Right lobe of liver (tissue), 6 donors: ENCODE measurements at regions not wholly inside any gene's neighbourhood (a gene's known extent, or its start where the extent isn't known, plus 50 kb on each side); places are given as distances from the start of the nearest gene placed in this dataset.

ENCODE experiments used
- ATAC-seq, 4 donors: fragments of 200-7000 bp; cut with Tn5 transposase; one replicate each; pipeline ENCODE4 v1.9.1; 2020; ENCODE audit warnings: mild to moderate bottlenecking in 4 of 4, moderate library complexity in 4 of 4
- DNase-seq, 3 donors: peaks; one replicate each; pipeline ENCODE4 v3.0.0-alpha.2; 2020
- H3K27ac ChIP-seq, 3 donors: fragments of 200-600 bp; one replicate each; pipeline ENCODE4 v1.8.0; 2022
- H3K27me3 ChIP-seq, 2 donors: fragments of 200-600 bp; one replicate each; pipeline ENCODE4 v1.8.0; 2022
- H3K36me3 ChIP-seq, 4 donors: fragments of 200-600 bp; sonication (generic) in 1 of 4; one replicate each; pipeline versions ENCODE4 v1.5.1 to v1.8.0; 2017 to 2022; ENCODE audit warnings: control low read depth in 1 of 4
- H3K4me1 ChIP-seq, 4 donors: fragments of 200-600 bp; sonication (generic) in 1 of 4; one replicate each; pipeline versions ENCODE4 v1.5.1 to v1.8.0; 2017 to 2022; ENCODE audit warnings: control low read depth in 1 of 4
- H3K4me3 ChIP-seq, 3 donors: fragments of 200-600 bp; one replicate each; pipeline ENCODE4 v1.8.0; 2022
- H3K9me3 ChIP-seq, 4 donors: fragments of 200-600 bp; sonication (generic) in 1 of 4; one replicate each; pipeline versions ENCODE4 v1.5.1 to v1.8.0; 2017 to 2022; ENCODE audit warnings: control low read depth in 1 of 4
- POLR2A ChIP-seq: fragments of 450-650 bp; IDR thresholded peaks from one replicate; pipeline ENCODE4 v1.6.1; 2017; ENCODE audit warnings: antibody characterized with exemption, mild to moderate bottlenecking
- WGBS: methylation state at CpG from one replicate; pipeline ENCODE4 v1.1.6; 2018; ENCODE audit warnings: low coverage, low lambda C conversion rate; ENCODE audit not compliant: insufficient coverage; ENCODE audit errors: missing lambda C conversion rate; 5-methylcytosine and 5-hydroxymethylcytosine counted together
- intact Hi-C, 2 donors: fragments of 100-400 bp; cut with DNase I; formaldehyde crosslinking; loops; one replicate each; pipeline versions ENCODE4 v1.11.2 to v1.14.1; 2022
- TF ChIP-seq, protein P1 (sequence below), 4 donors: fragments of 200-600 bp in 3 of 4; fragments of 450-650 bp in 1 of 4; IDR thresholded peaks; one replicate each; pipeline versions ENCODE4 v1.5.1 to v1.8.0; 2016 to 2022; ENCODE audit warnings: antibody characterized with exemption in 4 of 4, mild to moderate bottlenecking in 2 of 4
- donor health status: DM: no; HTN: yes; CAD: no.
- donor health status: DM: no; HTN: no; CAD: no.
- donor health status: DM: no; HTN: no; CAD: no.
- donor health status: DM: no; HTN: yes; CAD: no.
- donor health status: DM: no; HTN: yes; CAD: no.

DNA sequence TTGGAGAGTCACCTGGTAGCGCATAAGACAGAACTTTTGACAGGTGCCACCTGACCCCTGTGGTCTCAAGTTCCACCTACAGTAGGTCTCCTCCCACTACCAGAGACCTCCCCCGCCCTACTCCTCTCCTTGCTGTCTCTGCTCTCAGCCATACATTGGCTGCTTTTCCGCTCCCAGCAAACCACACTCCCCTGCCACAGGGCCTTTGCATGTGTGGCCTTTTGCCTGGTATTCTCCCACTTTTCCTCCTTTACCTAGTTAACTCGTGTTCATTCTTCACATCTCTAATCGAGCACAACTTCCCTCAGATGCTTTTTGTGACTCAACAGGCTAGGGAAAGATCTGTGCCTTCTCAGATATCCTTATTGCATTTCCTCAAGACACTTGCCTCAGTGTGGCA, 218.3 kb upstream of the EEF2KMT start:
- H3K4me1 ChIP-seq, result no peaks in the 10 kb centered on the region
- no peak for DNase-seq
- H3K36me3 ChIP-seq, result no peaks in the 10 kb centered on the region
- H3K4me3 ChIP-seq, result no peak overlapping the region
- WGBS, result 36% methylated on average over 4 of the region's 5 CpGs
- no peak overlapping the region for H3K27ac ChIP-seq
- intact Hi-C loops, result no loop called here
- no peaks in the 10 kb centered on the region for H3K27me3 ChIP-seq
- no peak for ATAC-seq
- H3K9me3 ChIP-seq, result no peaks in the 10 kb centered on the region
- TF ChIP-seq POLR2A, result no peak
- TF ChIP-seq, protein P1, sequence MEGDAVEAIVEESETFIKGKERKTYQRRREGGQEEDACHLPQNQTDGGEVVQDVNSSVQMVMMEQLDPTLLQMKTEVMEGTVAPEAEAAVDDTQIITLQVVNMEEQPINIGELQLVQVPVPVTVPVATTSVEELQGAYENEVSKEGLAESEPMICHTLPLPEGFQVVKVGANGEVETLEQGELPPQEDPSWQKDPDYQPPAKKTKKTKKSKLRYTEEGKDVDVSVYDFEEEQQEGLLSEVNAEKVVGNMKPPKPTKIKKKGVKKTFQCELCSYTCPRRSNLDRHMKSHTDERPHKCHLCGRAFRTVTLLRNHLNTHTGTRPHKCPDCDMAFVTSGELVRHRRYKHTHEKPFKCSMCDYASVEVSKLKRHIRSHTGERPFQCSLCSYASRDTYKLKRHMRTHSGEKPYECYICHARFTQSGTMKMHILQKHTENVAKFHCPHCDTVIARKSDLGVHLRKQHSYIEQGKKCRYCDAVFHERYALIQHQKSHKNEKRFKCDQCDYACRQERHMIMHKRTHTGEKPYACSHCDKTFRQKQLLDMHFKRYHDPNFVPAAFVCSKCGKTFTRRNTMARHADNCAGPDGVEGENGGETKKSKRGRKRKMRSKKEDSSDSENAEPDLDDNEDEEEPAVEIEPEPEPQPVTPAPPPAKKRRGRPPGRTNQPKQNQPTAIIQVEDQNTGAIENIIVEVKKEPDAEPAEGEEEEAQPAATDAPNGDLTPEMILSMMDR (IDR thresholded peaks at IDR 0.05), result no peak

DNA sequence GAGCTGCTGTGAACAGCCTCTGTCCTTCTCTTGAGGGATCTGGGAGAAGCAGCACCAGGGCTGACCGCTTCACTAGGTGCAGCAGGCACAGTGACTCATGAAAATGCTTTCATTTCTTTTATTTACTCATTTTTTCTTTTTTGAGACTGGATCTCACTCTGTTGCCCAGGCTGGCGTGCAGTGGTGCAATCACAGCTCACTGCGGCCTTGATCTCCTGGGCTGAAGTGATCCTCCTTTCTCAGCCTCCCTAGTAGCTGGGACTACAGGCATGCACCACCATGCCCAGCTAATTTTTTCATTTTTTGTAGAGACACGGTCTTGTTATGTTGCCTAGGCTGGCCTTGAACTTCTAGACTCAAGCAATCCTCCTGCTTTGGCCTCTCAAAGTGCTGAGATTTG, 216.8 kb upstream of the EEF2KMT start:
- 53% methylated on average over 4 of the region's 4 CpGs for WGBS

DNA sequence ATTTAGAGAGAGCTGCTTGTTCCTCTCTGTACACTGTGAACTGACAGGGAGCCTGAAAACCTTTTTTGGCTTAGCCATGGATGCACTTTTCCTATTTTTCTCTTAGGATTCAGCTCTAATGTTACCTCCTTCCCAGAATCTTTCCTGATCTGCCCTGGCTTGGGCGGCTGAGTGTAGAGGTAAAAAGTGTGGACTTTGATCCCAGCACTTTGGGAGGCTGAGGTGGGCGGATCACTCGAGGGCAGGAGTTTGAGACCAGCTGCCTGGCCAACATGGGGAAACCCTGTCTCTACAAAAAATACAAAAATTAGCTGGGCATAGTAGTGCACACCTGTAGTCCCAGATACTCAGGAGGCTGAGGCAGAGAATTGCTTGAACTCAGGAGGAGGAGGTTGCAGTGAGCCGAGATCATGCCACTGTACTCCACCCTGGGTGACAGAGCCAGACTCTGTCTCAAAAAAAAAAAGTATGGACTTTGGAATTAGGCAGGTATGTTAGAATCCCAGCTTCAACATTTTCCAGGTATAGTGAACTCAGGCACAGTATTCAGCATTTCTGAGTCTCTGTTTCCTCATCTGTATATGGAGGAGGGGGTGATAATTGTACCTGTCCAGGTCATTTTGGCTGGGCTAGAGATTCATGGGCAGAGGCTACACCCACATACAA, 212.5 kb upstream of the EEF2KMT start:
- intact Hi-C loops, result no loop called here
- WGBS, result 35% methylated on average over 4 of the region's 4 CpGs
- TF ChIP-seq, protein P1 (IDR thresholded peaks at IDR 0.05), result no peak
- TF ChIP-seq POLR2A, result no peak
- no peak overlapping the region for H3K27ac ChIP-seq
- no peaks in the 10 kb centered on the region for H3K9me3 ChIP-seq
- ATAC-seq (no peak), DNase-seq (no peak)
- H3K36me3 ChIP-seq, result no peaks in the 10 kb centered on the region
- H3K4me1 ChIP-seq, result no peaks in the 10 kb centered on the region
- H3K4me3 ChIP-seq, result no peak overlapping the region
- H3K27me3 ChIP-seq, result no peaks in the 10 kb centered on the region

More for the DNA sequence above, 216.8 kb upstream of the EEF2KMT start:
- Histone ChIP-seq H3K27ac (no peak overlapping the region), H3K27me3 (no peaks in the 10 kb centered on the region), H3K36me3 (no peaks in the 10 kb centered on the region), H3K9me3 (no peaks in the 10 kb centered on the region), H3K4me3 (no peak overlapping the region), H3K4me1 (no peaks in the 10 kb centered on the region)
- no peak for TF ChIP-seq POLR2A
- TF ChIP-seq, protein P1 (IDR thresholded peaks at IDR 0.05), result no peak
- intact Hi-C loops, result no loop called here
- ATAC-seq, result no peak
- no peak for DNase-seq

DNA sequence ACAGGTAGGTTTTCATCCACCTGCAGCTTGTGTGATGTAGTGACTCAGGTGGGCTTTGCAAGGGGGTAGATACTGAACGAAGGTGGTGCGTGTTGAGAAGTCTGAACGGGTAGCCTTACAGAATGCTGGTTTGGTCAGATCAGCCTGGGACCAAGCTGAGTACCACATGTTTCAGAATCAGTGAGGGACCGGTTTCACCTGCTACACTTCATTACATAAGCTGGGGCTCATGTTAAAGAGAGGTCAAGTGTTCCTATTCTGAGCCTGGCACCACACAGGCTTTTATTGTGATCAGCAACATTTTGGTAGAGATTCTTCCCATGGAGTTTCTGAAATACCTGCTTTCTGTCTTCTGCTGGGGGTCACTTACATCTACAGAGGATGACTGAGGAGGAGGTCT, 207.4 kb upstream of the EEF2KMT start:
- Histone ChIP-seq H3K4me3 (no peak overlapping the region), H3K9me3 (no peaks in the 10 kb centered on the region), H3K27me3 (no peaks in the 10 kb centered on the region), H3K36me3 (no peaks in the 10 kb centered on the region), H3K4me1 (no peaks in the 10 kb centered on the region), H3K27ac (no peak overlapping the region)
- TF ChIP-seq, protein P1 (IDR thresholded peaks at IDR 0.05), result no peak
- TF ChIP-seq POLR2A, result no peak
- ATAC-seq (no peak), DNase-seq (no peak)
- intact Hi-C loops, result no loop called here
- WGBS, result 71% methylated on average over 2 of the region's 4 CpGs
